HG02642 (cell line): ENCODE measurements at regions not wholly inside any gene's neighbourhood (a gene's known extent, or its start where the extent isn't known, plus 50 kb on each side); places are given as distances from the start of the nearest gene placed in this dataset.
"Not testable (repeated sequence)": the region's sequence is repeated elsewhere in the genome, so short reads cannot be mapped to it uniquely, and the experiment has no call there.

Experiments used
- ATAC-seq: cut with Tn5 transposase; IDR thresholded peaks from one replicate; pipeline ENCODE4 v1.9.1; 2021; ENCODE audit warnings: mild to moderate bottlenecking; ENCODE audit not compliant: unreplicated experiment, poor library complexity

DNA sequence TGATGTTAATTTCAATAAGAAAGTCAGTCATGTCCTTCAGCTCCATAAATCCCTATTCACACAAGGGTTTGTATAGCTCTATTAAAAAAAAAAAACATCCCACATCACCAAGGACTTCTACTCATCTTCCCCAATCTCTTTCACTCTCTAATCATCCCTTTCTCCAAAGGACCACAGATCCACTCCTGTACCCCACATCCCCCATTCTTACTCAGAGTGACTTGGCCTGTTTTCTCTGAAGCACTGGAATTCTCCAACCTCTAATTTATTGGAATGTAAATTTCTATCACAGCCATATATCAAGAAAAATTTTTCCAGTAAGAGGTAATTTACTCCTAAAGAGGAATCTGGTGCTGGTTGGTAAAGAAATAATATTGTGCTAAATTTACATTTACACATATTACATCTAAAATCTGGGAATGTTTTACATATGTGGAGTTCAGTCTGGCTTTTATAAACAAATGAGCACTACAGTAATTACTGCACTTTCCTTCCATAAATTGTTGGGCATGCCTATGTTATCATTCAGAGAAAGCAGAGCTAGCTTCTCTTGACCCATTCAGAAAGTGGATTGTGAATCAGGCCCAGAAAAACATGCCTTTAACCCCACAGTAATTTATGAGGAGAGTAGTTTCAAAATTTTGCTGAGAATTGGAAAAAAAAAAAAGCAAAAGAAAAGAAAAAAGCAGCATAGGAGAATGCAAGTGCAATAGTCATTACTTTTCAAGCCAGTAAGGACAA lies 399.5 kb upstream of the TNC start:
- ATAC-seq = no peak

DNA sequence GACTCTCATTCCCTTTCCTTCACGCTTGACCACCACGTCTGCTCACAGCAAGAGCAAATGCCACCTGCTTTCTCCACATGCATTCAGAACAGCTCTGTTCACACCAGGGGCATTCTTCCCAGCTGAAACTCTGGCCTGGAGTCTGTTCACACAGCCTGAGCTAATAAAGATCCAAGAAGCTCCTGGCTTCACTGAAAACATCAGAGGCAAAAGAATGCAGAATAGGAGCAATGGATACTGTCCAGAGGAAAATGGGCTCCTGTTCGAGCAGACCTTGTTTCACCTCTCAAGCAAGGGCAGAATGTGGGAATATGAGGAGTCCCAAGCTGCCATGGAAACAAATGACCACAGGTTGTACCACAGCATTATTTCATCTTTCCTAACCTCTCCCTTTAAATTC lies 402.7 kb upstream of the TNC start:
- no peak for ATAC-seq

- no peak for ATAC-seq
Measured at GRCh38 chr9:115522912-115523311, 405.0 kb upstream of the TNC start.

DNA sequence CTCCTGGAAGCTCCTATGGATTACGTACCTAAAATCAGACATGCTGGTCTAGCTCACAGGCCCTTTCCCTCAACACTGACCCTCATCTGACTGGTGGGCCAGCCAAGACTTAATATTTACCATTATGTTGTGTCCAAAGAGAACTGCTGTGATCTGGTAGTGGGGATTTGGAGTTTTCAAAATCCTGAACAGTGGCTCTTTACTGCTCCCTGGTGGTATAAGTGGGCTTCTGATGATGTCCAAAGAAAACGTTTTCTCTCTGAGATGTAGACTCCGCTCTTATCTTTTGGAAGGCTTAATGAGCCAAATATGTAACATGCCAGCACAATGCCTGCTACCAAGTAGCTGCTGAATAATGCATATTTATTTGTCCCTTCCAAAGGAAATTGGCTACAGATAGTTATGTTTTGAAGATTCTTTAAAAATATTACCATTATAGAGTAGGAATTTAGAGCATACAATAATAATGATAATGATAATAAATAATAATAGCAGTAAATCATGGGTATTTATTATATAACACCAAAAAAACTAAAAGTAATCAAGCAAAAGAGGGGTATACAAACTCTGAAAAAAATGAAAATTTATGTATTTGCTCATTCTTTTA lies 406.6 kb upstream of the TNC start:
- ATAC-seq = no peak

DNA sequence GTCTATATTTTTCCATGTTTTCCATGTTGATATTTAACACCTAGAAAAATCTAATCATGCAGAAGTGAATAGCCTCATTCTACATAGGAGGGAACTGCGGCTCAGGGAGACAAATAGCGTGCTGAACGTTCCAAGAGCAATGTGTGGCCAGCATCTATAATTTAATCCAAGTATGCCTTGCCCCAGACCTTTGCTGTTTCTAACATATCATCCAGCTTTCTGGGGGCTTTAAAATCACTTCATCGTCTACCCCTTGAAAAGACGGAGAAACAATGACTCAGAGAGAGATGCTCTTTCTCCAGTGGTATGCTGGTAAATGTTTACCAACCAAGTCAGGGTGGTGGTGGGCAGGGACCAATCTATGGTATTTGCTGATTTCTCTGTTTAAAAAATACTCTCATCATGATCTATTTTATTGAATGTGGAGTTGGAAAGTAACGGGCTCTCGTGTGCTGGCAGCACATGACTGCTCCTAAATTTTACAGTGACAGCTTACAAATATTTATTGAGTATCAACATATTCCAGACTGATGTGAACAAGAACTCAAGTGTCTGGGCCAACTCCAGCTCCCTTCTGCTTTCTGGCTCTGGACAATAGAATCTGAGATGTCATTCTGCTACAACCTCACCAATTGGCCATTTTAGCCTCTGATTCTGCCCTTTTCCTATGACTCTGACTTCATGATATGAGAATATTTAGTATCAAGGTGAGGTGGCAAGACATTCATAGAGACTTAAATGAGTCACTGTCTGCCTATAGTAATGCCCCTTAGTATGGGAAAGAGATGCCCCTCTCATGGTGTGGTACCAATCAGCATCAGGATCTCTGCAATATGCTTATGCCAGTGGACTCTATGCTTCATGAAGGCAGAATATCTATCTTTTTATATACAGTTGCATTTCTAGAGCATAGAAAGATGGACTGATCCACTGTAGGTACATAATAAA lies 407.4 kb upstream of the TNC start:
- no peak for ATAC-seq

DNA sequence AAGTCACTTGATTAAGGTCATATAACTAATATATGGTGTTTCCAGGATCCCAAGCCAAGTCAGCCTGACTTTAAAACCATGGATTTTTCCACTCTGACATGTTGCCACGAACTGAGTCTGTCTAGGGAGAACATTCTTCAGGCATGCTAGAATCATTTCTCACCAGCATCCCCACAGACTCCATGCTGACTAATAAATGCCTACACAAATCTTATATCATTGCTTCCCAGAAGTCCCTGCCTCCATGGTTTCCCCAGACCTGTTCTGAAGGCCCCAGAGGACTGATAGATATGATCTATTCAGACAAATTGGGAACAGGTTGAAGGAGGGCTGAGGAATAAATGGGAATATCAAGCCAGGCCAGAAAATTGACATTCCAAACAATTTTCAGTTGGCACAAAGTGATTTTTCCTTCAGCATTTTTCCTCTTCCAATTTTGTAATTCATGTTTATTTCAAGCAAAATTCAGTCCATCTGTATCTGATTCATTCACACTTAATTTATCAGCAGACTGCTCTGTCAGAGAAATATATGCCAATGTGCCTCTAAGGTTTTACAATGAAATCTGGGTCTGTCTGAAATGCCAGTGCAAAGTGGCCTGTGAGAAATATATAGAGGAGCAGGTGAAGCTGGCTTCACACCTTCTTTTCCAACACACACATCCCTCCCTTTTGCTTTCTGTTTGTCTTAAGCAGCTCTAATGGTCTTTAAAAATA lies 413.6 kb upstream of the TNC start:
- ATAC-seq = no peak

DNA sequence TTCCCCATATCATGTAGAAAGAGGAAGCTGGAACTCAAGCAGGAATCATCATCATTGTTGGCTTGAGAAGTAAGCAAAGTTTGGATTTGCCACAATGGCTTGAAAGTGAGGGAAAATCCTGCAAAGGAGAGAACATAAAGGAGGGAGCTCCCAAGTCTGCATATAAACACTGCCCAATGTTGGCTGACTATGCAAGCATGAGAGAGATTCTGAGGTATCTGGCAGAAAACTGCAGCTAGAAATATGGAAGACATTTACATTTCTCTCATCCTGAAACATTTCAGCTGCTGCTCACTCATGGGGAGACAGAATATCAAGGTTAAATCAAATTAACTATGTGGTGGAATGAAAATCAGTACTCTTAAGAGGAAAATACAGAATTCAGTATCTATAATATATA lies 415.6 kb upstream of the TNC start:
- ATAC-seq = no peak

DNA sequence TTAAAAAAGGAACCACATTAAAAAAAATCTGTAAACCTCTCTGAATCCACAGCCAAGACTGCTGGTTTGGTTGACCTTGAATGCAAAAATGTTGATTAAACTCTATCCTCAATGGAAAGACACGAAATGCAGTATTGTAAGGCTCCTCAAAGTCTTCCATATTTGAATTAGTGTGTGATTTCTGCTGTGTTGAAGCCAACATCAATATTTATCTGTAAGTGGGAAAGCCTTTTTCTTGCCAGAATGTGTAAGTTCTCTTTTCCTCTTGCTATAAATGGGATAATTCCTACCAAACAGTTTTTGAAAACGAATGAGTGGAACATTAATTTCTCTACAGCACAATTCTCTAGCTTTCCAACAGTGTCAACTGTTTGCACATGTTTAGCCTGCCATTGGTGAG lies 422.1 kb upstream of the TNC start:
- no peak for ATAC-seq

- no peak for ATAC-seq
Measured at GRCh38 chr9:115543511-115543910, 425.6 kb upstream of the TNC start.

GRCh38 chr9:115548609-115549260 lies 430.8 kb upstream of the TNC start:
- ATAC-seq = no peak

DNA sequence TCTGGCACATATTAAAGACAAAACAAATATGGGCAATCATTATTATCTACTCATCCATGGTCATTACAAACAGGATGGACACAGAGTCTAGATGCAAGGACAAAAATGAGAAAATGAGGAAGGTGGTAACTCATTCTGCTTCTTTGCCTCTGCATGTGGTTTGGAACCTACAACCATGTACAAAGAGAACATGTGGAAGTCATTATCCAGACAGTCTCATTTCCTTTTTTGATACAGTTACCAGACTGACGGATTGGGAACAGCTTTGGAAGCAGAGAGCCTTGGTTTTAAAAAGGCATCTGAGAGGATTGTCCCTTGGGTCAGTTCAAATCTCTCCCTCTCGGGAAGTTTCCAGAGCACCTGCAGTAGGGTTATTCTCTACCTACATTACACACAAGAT lies 433.4 kb upstream of the TNC start:
- ATAC-seq = no peak

- ATAC-seq = no peak
Measured at GRCh38 chr9:115553060-115553773, 435.3 kb upstream of the TNC start.

- no peak for ATAC-seq
Measured at GRCh38 chr9:115556432-115556831, 438.5 kb upstream of the TNC start.

DNA sequence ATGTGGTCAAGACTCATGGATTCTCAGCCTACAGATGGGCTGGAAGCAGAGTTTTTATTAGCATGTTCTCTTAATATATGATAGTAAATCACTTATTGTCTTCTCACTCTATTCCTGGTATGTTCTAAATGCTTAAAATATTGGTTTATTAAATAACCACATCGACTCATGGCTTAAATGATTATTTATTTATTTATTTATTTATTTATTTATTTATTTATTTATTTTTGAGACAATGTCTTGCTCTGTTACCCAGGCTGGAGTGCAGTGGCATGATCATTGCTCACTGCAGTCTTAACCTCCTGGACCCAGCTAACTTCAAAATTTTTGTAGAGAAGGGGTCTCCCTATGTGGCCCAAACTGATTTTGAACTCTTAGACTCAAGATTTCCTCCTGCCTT lies 457.2 kb upstream of the TNC start:
- no peak for ATAC-seq

GRCh38 chr9:115585458-115585857 lies 467.5 kb upstream of the TNC start:
- ATAC-seq = not testable (repeated sequence)

- ATAC-seq = no peak
Measured at GRCh38 chr9:115587310-115587709, 469.4 kb upstream of the TNC start.

GRCh38 chr9:115590011-115590410 lies 472.1 kb upstream of the TNC start:
- ATAC-seq = no peak

- no peak for ATAC-seq
Measured at GRCh38 chr9:115591584-115591984, 473.6 kb upstream of the TNC start.

GRCh38 chr9:115593587-115594091 lies 475.7 kb upstream of the TNC start:
- ATAC-seq = no peak
